Parathyroid adenoma (tissue), 2 donors: ENCODE measurements at regions not wholly inside any gene's neighbourhood (a gene's known extent, or its start where the extent isn't known, plus 50 kb on each side); places are given as distances from the start of the nearest gene placed in this dataset.
"Not testable (repeated sequence)": the region's sequence is repeated elsewhere in the genome, so short reads cannot be mapped to it uniquely, and the experiment has no call there.

Experiments used
- H2AFZ ChIP-seq: fragments of 300-600 bp; sonication (generic); one replicate; pipeline ENCODE4 v1.7.0; 2017; ENCODE audit warnings: antibody characterized with exemption, mild to moderate bottlenecking
- H3K27ac ChIP-seq: fragments of 300-600 bp; sonication (generic); one replicate; pipeline ENCODE4 v1.7.0; 2017
- H3K27me3 ChIP-seq: fragments of 300-600 bp; sonication (generic); one replicate; pipeline ENCODE4 v1.7.0; 2017; ENCODE audit warnings: low read length; ENCODE audit not compliant: control insufficient read depth, insufficient read depth
- H3K36me3 ChIP-seq: fragments of 300-600 bp; sonication (generic); one replicate; pipeline ENCODE4 v1.7.0; 2017; ENCODE audit warnings: low read length; ENCODE audit not compliant: control insufficient read depth, insufficient read depth
- H3K4me1 ChIP-seq: fragments of 300-600 bp; sonication (generic); one replicate; pipeline ENCODE4 v1.7.0; 2017; ENCODE audit warnings: control low read depth
- H3K4me2 ChIP-seq: fragments of 300-600 bp; sonication (generic); one replicate; pipeline ENCODE4 v1.7.0; 2017; ENCODE audit warnings: low read length
- H3K4me3 ChIP-seq: fragments of 300-600 bp; sonication (generic); one replicate; pipeline ENCODE4 v1.7.0; 2017; ENCODE audit warnings: low read depth, low read length
- H3K79me2 ChIP-seq: fragments of 300-600 bp; sonication (generic); one replicate; pipeline ENCODE4 v1.7.0; 2017; ENCODE audit warnings: control low read depth
- H3K9ac ChIP-seq: fragments of 300-600 bp; sonication (generic); one replicate; pipeline ENCODE4 v1.7.0; 2017; ENCODE audit warnings: mild to moderate bottlenecking
- H3K9me3 ChIP-seq: fragments of 300-600 bp; sonication (generic); one replicate; pipeline ENCODE4 v1.7.0; 2017; ENCODE audit warnings: low read length; ENCODE audit not compliant: control insufficient read depth
- CTCF ChIP-seq: fragments of 300-600 bp; sonication (generic); IDR thresholded peaks from one replicate; pipeline ENCODE4 v1.7.0; 2017; ENCODE audit warnings: antibody characterized with exemption, mild to moderate bottlenecking
- donor health status: primary hyperparathyroidism.

- Histone ChIP-seq H3K27me3 (no peaks in the 10 kb centered on the region), H3K79me2 (no peaks in the 10 kb centered on the region), H3K9me3 (no peaks in the 10 kb centered on the region), H2AFZ (no peak overlapping the region), H3K4me2 (no peak overlapping the region), H3K27ac (no peak overlapping the region), H3K9ac (no peak overlapping the region), H3K36me3 (no peaks in the 10 kb centered on the region), H3K4me1 (no peaks in the 10 kb centered on the region), H3K4me3 (no peak overlapping the region)
- no peak for TF ChIP-seq CTCF
Observed at GRCh38 chr4:126405369-126405982, 1090.7 kb downstream of the FAT4 start.

GRCh38 chr4:126409746-126410145 is 1095.0 kb downstream of the FAT4 start:
- H3K27me3 ChIP-seq, result no peaks in the 10 kb centered on the region
- no peak overlapping the region for H3K27ac ChIP-seq
- H3K4me1 ChIP-seq, result no peaks in the 10 kb centered on the region
- no peak overlapping the region for H3K4me2 ChIP-seq
- no peaks in the 10 kb centered on the region for H3K79me2 ChIP-seq
- TF ChIP-seq CTCF, result no peak
- no peak overlapping the region for H3K9ac ChIP-seq
- no peak overlapping the region for H3K4me3 ChIP-seq
- H2AFZ ChIP-seq, result no peak overlapping the region
- H3K36me3 ChIP-seq, result no peaks in the 10 kb centered on the region
- no peaks in the 10 kb centered on the region for H3K9me3 ChIP-seq

- Histone ChIP-seq H3K27ac (no peak overlapping the region), H3K4me1 (no peaks in the 10 kb centered on the region), H3K9me3 (no peaks in the 10 kb centered on the region), H3K36me3 (no peaks in the 10 kb centered on the region), H3K4me2 (no peak overlapping the region), H3K27me3 (no peaks in the 10 kb centered on the region), H3K4me3 (no peak overlapping the region), H3K79me2 (no peaks in the 10 kb centered on the region), H2AFZ (no peak overlapping the region), H3K9ac (no peak overlapping the region)
- no peak for TF ChIP-seq CTCF
Observed at GRCh38 chr4:126411047-126411446, 1096.3 kb downstream of the FAT4 start.

- not testable (repeated sequence) for H3K9ac ChIP-seq, H3K27me3 ChIP-seq, H3K27ac ChIP-seq, H3K9me3 ChIP-seq, H3K36me3 ChIP-seq, H3K4me2 ChIP-seq, H3K4me3 ChIP-seq, H3K79me2 ChIP-seq, H2AFZ ChIP-seq, H3K4me1 ChIP-seq
Observed at GRCh38 chr4:126412310-126412709, 1097.6 kb downstream of the FAT4 start.

GRCh38 chr4:126414741-126415140 is 1100.0 kb downstream of the FAT4 start:
- Histone ChIP-seq H3K9me3 (no peaks in the 10 kb centered on the region), H3K4me1 (no peaks in the 10 kb centered on the region), H3K27ac (no peak overlapping the region), H3K27me3 (no peaks in the 10 kb centered on the region), H3K36me3 (no peaks in the 10 kb centered on the region), H3K4me2 (no peak overlapping the region), H3K79me2 (no peaks in the 10 kb centered on the region), H2AFZ (no peak overlapping the region), H3K4me3 (no peak overlapping the region), H3K9ac (no peak overlapping the region)
- no peak for TF ChIP-seq CTCF
